Lung (tissue), 11 donors: ENCODE measurements at regions not wholly inside any gene's neighbourhood (a gene's known extent, or its start where the extent isn't known, plus 50 kb on each side); places are given as distances from the start of the nearest gene placed in this dataset.

Source experiments
- ATAC-seq: fragments of 200-7000 bp; cut with Tn5 transposase; one replicate; pipeline ENCODE4 v1.9.1; 2020; ENCODE audit warnings: moderate number of reproducible peaks; ENCODE audit not compliant: insufficient read depth, low FRiP score
- DNase-seq, 3 donors: peaks; one replicate each; pipeline ENCODE4 v3.0.0-alpha.2; 2013 to 2017
- H3K27ac ChIP-seq, 2 donors: one replicate each; pipeline ENCODE4 v1.5.1; 2013; ENCODE audit warnings: mild to moderate bottlenecking in 2 of 2, moderate library complexity in 2 of 2, control low read depth in 1 of 2, inconsistent platforms in 1 of 2, low read depth in 1 of 2, low read length in 1 of 2
- H3K27me3 ChIP-seq, 3 donors: one replicate each; pipeline ENCODE4 v1.5.1; 2013; ENCODE audit warnings: low read length in 2 of 3; ENCODE audit not compliant: control insufficient read depth in 3 of 3, insufficient read depth in 3 of 3
- H3K36me3 ChIP-seq, 4 donors: one replicate each; pipeline ENCODE4 v1.5.1; 2013; ENCODE audit warnings: low read length in 4 of 4, mild to moderate bottlenecking in 1 of 4, moderate library complexity in 1 of 4; ENCODE audit not compliant: control insufficient read depth in 4 of 4, insufficient read depth in 4 of 4
- H3K4me1 ChIP-seq, 5 donors: one replicate each; pipeline ENCODE4 v1.5.1; 2013; ENCODE audit warnings: low read length in 5 of 5, mild to moderate bottlenecking in 2 of 5, moderate library complexity in 1 of 5; ENCODE audit not compliant: control insufficient read depth in 5 of 5, insufficient read depth in 5 of 5
- H3K4me3 ChIP-seq: one replicate; pipeline ENCODE4 v1.5.1; 2013; ENCODE audit warnings: mild to moderate bottlenecking, control low read depth, moderate library complexity
- H3K9ac ChIP-seq, 2 donors: one replicate each; pipeline ENCODE4 v1.5.1; 2013; ENCODE audit warnings: low read length in 2 of 2, control low read depth in 1 of 2; ENCODE audit not compliant: insufficient read depth in 1 of 2
- H3K9me3 ChIP-seq, 4 donors: one replicate each; pipeline ENCODE4 v1.5.1; 2013; ENCODE audit warnings: low read length in 3 of 4, mild to moderate bottlenecking in 1 of 4, moderate library complexity in 1 of 4; ENCODE audit not compliant: control insufficient read depth in 4 of 4, insufficient read depth in 3 of 4
- CTCF ChIP-seq: IDR thresholded peaks from 2 replicates; pipeline ENCODE4 v1.5.1; 2012; ENCODE audit warnings: mild to moderate bottlenecking; ENCODE audit errors: control extremely low read depth, extremely low read depth
- WGBS, 2 donors: extraction: QIAGEN DNeasy Blood & Tissue Kit; methylation state at CpG; one replicate each; pipeline ENCODE4 v1.1.7; 2013; 5-methylcytosine and 5-hydroxymethylcytosine counted together
- donor health status: control.
- donor health status: control.
- donor health status: Bipolar disorder and iron deficiency.
- donor health status: healthy.
- donor health status: DM: yes; HTN: yes; CAD: no.

- H3K9me3 ChIP-seq, result no peaks in the 10 kb centered on the region
- no peak overlapping the region for H3K4me3 ChIP-seq
- ATAC-seq (no peak), DNase-seq (no peak)
- no peaks in the 10 kb centered on the region for H3K36me3 ChIP-seq
- no peak overlapping the region for H3K27ac ChIP-seq
- no peak for TF ChIP-seq CTCF
- WGBS, 2 donors, result 80 to 82% methylated on average over 6 of the region's 6 CpGs
- no peaks in the 10 kb centered on the region for H3K27me3 ChIP-seq
- no peak overlapping the region for H3K9ac ChIP-seq
- no peaks in the 10 kb centered on the region for H3K4me1 ChIP-seq
Observed at GRCh38 chr2:16738361-16739225, 73.0 kb upstream of the CYRIA start.

GRCh38 chr2:16737812-16738211 lies 72.2 kb upstream of the CYRIA start:
- Histone ChIP-seq H3K9me3 (no peaks in the 10 kb centered on the region), H3K4me3 (no peak overlapping the region), H3K4me1 (no peaks in the 10 kb centered on the region), H3K27ac (no peak overlapping the region), H3K9ac (no peak overlapping the region), H3K36me3 (no peaks in the 10 kb centered on the region), H3K27me3 (no peaks in the 10 kb centered on the region)
- 93 to 94% methylated on average over 1 of the region's 1 CpG for WGBS, 2 donors
- ATAC-seq (no peak), DNase-seq (no peak)
- TF ChIP-seq CTCF, result no peak

- no peak overlapping the region for H3K9ac ChIP-seq
- ATAC-seq (no peak), DNase-seq (no peak)
- TF ChIP-seq CTCF, result no peak
- 94% methylated on average over 2 of the region's 2 CpGs for WGBS, 2 donors
- no peak overlapping the region for H3K4me3 ChIP-seq
- H3K4me1 ChIP-seq, result no peaks in the 10 kb centered on the region
- no peak overlapping the region for H3K27ac ChIP-seq
- H3K36me3 ChIP-seq, result no peaks in the 10 kb centered on the region
- H3K9me3 ChIP-seq, result no peaks in the 10 kb centered on the region
- H3K27me3 ChIP-seq, result no peaks in the 10 kb centered on the region
Observed at GRCh38 chr2:16736633-16737032, 71.0 kb upstream of the CYRIA start.
